GM21390 (cell line): ENCODE measurements at regions not wholly inside any gene's neighbourhood (a gene's known extent, or its start where the extent isn't known, plus 50 kb on each side); places are given as distances from the start of the nearest gene placed in this dataset.
"Not testable (repeated sequence)": the region's sequence is repeated elsewhere in the genome, so short reads cannot be mapped to it uniquely, and the experiment has no call there.

Experiments used
- ATAC-seq: cut with Tn5 transposase; IDR thresholded peaks from one replicate; pipeline ENCODE4 v1.9.1; 2021; ENCODE audit not compliant: unreplicated experiment

DNA sequence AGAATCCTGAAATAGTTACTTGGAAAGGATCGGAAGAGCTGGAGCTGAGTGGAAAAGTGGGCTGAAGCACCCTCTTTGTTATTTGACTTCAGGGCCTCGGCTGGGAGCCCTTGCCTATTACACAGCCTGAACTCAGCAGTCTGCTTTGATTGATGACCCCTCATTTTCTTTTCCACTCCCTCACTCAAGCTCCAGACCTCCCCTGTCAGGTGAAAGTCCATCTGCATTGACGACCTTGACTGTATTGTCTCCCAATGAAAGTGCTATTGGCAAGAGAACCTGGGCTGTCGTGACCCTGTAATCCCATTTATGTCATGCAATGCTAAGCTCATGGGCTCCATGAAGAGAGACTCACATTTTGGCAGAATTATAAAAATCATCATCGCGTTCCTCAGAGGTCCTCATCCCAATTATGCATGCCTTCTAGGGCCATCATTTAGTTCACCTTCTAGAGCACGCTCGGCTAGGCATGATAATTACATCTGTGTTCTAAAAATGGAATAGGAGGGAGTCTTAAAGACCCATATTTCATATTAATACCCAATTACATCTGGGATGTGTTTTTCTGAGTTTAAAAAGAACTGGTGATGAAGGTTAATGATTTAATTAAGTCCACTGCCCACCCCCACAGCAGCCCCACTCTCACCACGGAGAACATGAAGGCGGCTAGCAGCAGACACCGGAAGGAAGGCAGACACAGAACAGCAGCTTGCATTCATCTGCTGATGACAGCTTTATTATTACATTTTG, 472.5 kb downstream of the PID1 start:
- ATAC-seq = no peak

DNA sequence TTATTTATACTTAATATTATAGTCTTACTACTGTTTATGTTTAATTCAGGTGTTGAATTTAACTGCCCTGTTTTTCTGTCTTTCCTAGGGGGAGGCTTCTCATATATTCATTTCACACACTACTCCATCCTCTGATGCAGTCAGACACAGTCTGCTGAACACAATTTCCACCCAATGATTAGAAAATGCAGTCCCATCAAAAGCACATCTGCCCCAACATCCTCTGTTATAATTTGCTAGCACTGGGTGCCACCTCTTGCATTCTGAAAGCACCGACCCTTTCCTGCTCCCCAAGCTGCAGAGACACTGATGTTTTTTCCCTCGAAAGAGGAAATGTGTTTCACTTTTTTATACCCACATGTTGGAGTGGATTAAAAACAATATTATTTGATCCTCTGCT, 474.7 kb downstream of the PID1 start:
- no peak for ATAC-seq

DNA sequence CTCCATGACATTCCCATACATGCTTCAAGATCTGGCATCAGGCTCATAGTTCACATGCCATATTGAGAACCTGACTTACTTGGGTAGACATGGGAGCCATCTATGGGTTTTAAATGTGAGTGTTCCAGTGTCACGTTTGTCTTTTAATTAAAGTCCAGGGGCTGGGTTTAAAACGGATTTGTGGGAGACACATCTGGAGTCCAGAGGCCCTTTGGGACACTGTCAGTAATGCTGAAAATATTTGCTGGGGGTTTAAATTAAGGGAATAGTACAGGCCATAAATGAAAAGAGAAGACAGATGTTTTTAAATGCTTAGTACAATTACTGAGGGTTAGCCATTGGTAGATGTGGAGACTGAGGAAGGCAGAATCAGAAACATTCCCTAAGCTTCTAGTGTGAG, 478.0 kb downstream of the PID1 start:
- no peak for ATAC-seq

DNA sequence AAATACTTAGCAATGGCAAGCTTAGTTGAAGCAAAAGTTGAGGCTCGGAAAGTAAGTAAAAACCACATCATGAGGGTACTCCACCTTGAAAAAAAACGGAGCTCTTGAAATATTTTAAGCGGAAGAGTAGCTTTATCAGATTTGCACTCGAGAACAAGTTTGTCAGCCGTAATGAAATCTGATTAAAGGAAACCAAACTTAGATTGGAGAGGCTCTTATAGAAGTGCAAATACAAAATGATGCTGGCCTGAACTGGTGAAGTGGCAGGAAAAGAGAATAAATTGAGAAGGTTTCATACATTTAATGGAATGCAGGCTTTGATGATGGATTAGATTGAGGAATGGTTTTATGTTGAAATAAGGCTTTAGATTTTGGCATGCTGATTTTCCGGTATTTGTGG, 484.2 kb downstream of the PID1 start:
- ATAC-seq = no peak

DNA sequence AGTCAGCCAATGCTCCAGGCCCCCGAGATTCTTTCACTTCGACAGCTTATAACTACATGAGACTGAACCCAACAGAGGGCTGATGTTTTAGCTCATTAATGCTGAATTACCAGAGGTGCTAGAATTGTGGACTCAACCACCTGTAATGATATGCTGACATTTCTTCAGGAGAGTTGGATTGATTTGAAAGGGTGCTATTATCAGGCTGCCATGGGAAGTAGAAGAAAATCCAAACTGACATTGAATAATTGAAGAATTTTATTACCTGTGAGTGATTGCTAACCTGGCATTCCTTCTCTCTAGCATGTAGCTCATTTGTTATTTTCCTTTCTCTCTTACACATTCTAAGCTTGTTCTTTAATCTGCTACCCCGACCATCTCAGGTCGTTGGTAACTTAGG, 488.8 kb downstream of the PID1 start:
- no peak for ATAC-seq

DNA sequence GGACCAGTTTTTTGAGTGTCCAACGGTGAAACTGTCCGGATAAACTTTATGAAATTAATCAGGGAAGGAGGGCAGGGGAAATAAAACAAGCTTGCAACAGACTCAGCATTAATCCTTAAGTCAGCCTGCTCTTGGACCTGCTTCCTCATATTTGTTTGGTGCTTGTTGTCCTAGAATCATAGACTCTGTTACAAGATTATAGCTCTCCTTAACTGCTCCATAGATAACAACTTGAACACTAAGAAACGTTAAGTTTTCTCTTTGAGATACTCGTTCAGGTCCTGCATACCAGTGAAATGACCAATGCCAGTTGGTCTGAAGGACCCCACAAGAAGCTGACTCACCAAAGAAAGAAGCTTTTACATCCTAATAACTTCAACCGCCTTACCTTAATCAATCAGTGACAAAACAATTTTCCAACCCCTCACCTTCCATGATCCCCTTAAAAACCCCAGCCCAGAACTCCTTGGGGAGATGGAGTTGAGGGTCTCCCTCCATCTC, 493.2 kb downstream of the PID1 start:
- ATAC-seq = no peak

DNA sequence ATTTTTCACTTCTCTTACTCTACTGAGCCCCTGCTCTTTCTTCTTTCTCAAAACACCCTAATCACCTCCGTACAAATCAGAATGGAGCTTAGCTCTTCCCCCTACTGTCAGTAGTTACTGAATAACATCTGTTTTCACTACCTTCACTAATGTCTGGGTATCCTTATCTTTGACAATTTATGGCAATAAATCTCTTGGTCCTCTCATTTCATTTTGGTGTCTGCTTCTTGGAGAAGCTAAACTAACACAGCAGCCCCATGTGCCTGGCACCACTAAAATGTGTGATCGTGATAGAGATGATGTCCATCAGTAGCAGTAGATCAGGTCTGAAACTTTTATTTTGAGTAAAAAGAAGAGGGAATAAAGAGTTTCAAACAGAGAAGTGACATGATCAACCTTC, 496.5 kb downstream of the PID1 start:
- ATAC-seq = no peak

DNA sequence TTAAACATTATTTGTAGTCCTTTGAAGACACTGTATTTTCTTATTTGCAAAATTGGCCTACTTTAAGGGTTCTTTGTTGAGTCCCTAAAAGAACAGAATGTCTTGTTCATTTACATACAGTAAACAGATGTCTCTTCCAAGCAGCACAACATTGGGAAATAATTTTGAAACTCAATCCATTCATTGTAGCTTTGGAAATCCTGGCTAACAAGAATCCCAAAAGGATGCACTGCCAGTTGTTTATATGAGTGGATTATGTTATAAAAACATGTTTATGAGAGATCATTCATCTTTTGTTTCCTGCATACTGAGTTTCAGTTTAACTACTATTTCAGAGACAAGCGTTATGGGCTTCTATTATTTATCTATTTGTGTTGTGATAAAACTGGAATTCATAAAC, 499.3 kb downstream of the PID1 start:
- no peak for ATAC-seq

DNA sequence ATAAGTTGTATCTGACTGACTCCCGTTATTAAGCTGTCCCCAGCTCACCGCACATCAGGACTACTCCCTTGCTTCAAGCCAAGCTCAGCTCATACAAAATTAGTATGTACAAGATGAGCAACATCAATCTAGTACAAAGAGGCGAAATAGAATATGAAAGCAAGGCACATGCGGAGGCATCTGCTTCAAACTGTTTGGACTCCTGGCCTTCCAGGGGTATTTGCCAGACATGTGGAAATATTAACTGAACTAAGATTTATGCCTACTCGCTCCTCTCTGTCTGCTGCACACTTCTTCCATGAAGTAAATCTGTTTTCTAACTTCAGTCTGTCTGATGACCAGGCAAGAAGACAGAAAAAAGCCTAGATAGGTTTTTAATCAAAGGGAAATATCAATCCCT, 499.8 kb downstream of the PID1 start:
- ATAC-seq = no peak

DNA sequence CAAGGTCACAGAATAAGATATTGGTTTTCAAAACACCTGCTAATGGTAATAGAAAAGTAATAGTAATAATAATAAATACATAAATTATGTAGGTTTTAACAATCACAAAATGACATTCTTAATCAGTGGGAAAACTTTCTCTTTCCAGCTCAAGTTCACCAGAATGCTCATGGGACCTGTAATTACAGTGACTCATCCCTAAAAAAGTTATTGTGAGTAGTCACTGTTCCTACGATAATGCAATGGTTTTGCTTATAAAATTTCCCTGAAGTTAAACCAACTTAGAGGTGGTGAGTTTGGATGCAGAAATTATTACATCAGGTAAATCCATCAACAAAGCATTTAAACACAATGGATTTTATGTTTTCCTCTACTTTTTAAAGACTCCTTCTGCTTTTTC, 502.3 kb downstream of the PID1 start:
- ATAC-seq = no peak

DNA sequence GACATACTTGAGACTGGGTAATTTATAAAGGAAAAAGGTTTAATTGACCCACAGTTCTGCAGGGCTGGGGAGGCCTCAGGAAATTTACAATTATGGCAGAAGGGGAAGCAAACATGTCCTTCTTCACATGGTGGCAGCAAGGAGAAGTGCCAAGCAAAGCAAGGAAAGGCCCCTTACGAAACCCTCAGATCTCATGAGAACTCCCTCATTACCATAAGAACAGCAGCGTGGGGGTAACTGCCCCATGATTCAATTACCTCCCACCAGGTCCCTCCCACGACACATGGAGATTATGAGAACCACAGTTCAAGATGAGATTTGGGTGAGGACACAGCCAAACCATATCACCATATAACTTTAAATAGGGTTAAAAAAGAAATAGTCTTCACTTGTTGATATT, 502.9 kb downstream of the PID1 start:
- ATAC-seq = not testable (repeated sequence)

DNA sequence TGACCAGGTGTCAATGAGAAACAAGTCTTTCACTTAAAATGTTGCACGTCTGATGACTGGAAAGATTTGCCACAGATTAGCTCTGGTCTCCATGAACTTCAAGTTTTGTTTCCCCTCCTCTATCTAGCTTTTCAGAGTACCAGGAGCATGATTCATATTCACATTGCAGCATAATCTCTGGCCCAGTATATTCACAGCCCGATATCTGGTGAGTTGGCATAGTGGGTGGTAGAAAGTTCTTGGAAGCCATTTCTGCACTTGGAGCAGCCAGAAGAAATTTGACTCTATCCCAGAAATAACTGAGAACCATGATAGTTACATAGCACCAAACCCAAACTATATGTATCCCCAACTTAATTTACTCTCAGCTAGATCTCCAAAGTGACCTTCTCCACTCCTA, 503.9 kb downstream of the PID1 start:
- ATAC-seq = no peak

DNA sequence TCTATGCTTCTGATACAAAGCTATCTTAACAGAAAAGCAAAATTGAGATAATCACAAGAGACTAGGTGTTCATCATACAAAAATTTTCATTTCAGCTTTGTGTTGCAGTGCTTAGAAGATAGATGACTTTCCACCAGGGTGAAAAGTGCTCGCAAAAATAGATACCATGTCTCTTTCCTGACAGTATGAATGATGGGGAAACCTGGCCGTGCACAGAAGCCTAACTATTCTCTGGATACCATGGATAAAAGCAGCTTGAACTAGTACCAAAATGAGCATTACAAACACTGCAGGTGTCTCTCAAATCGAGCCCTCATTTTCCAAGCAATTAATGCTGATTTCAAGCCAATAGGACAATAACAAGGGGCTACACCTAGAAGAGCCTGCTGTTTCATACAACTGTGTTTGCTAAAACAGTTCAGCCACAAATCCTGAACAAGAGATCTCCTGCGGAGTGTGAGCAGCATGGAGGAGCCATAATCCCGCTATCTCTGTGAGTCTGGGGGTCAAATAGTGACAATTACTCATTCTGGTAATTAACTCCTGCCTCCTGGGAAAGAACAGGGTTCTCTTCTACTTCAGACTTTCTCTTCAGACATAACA, 507.6 kb downstream of the PID1 start:
- ATAC-seq = no peak

DNA sequence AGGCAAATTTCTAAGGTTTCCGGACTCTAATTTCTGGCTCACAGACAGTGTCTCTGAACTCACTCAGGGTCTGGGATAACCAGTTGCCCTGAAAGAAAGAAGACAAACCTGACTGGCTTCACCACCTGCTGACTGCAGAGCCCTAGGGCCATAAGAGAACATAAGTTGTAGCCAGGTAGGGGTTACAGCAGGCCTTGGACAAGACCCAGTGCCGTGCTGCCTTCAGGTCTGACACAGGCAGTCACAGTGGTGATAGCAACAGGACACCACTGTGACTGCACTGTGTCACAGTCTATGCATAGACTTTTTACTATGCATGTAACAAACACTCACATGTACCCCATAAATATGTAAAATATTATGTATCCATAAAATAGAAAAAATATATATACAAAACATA, 508.5 kb downstream of the PID1 start:
- no peak for ATAC-seq

DNA sequence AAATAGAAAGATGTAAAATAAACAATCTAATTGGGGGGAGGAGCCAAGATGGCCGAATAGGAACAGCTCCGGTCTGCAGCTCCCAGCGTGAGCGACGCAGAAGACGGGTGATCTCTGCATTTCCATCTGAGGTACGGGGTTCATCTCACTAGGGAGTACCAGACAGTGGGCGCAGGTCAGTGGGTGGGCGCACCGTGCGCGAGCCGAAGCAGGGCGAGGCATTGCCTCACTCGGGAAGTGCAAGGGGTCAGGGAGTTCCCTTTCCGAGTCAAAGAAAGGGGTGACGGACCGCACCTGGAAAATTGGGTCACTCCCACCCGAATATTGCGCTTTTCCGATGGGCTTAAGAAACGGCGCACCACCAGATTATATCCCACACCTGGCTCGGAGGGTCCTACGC, 515.4 kb downstream of the PID1 start:
- ATAC-seq = not testable (repeated sequence)

DNA sequence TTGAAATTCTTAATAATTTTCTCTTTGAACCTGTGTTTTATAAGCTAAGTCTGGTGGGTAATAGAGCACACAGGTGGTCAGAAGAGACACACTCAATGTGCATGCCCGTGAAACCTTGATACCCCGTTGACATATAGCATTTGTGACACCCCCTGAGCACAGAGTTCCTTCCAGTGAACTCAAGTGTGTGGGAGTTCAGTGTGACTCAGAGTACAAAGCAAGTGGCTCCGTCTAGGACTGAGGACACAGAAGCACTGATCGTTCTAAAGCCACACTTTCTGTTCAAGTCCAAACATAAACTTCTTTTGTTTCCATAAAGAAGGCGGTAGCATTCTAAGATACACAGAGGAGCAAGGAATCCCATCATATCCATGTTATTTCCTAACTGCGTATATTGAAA, 523.6 kb downstream of the PID1 start:
- ATAC-seq = no peak

DNA sequence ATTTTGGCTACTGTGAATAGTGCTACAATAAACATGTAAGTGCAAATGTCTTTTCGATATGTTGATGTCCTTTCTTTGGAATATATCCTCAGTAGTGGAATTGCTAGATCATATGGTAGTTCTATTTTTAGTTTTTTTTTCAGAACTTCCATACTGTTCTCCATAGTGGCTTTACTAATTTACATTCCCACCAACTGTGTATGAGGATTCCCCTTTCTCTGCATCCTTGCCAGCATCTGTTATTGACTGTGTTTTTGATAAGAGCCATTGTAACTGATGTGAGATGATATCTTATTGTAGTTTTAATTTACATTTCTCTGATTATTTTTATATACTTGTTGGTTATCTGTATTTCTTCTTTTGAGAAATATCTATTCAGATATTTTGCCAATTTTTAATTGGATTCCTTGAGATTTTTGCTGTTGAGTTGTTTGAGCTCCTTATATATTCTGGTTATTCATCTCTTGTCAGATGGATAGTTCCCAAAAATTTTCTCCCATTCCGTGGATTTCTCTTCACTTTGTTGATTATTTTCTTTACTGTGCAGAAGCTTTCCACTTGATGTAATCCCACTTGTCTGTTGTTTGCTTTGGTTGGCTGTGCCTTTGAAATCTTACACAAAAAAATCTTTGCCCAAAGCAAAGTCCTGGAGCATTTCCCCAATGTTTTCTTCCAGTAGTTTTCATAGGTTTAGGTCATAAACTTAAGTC, 532.3 kb downstream of the PID1 start:
- no peak for ATAC-seq

DNA sequence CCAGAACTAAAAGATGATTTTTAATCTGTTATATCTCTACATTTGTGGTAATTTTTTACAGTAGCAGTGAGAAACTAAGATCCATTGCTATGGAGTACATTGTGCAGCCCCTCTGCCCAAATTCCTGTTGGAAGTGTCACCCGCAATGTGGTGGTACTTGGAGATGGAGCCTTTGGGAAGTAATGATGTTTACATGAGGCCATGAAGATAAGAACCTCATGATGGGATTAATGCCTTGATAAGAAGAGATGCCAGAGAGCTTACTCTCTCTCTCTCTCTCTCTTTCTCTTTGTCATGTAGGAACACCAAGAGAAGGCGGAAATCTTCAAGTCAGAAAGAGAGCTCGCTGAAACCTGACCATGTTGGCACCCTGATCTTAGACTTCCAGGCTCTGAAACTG, 535.4 kb downstream of the PID1 start:
- ATAC-seq = no peak

DNA sequence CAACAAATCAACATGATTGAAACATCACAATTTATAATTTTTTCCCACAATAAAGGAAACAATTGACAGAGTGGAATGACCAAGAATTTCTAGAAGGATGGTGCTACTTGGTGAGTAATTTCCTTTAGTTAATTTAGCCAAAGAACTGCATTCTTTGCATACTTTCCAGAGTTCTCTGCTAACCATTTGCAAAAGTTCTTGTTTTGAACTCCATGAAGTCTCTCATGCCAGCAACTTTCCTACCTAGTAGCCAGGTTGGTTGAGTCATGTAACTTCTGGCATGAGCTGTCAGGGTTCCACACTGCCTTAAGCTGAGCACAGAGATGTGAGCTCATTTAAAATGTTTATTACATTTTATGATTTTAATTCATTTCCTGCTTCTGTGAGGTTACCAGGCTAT, 539.6 kb downstream of the PID1 start:
- no peak for ATAC-seq

DNA sequence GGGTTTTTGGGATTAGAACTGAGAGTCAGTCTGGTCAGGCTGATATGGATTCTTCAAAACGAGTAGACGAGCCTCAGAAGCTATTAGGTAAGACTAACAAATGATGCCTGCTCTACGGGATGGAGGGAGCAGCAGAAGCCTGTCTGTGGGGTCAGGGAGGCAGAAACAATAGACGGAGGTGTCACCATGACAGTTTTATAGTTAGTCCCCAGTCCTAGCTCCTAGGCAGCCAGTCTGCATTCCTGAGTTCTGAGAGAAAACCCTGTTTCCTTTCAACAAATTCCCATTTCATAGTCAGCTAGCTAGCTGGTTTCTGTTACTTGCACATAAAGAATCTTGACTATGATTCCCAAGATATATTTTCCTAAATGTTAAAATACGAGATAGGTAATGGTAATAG, 542.1 kb downstream of the PID1 start:
- no peak for ATAC-seq

DNA sequence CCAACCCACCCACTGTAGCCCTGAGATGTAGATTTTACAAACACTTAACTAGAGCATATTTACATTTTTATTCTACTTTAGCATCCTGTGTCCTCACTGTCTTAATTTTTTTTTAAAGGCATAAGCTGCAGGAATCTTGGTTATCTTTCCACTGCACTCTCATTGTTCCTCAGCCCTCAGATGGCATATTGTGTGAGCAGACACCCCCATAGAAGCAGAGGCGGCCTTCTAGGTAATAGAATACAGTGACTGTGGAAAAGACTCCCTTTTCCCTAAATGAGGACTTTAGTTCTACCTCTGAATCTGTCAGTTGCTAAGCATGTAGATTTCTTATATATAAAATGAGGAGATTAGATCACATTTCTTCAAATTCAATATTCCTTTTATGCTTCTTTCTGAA, 543.5 kb upstream of the SPHKAP start:
- ATAC-seq = no peak

DNA sequence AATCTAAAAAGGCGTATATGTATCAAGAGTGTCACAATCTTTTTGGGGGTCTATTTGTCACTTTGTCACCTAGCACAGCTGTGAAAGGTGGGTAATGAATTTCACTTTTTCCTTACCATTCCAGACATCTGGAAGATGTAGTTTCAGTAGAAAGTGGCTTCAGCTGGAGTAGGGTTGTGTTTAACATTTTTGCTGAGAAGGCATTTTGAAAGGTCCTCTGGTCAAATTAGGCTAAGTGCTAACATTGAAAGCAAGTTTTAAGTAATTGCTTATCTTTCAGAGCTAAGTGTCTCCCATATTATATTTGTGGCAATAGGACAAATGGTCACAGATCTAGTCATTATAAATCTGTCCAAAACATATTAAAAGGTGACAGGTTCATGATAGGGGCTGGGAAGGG, 542.1 kb upstream of the SPHKAP start:
- no peak for ATAC-seq
